T-cell (primary cell): ENCODE measurements at regions not wholly inside any gene's neighbourhood (a gene's known extent, or its start where the extent isn't known, plus 50 kb on each side); places are given as distances from the start of the nearest gene placed in this dataset.
A peak's percentile ranks its signal among the peaks of the same experiment; 100 is the strongest.

Experiments
- ATAC-seq, 4 experiments: fragments of 200-7000 bp in 3 of 4; fragments of 150-1000 bp in 1 of 4; cut with Tn5 transposase; replicated peaks in 1 of 4; 1 replicate in 3 of 4; 2 replicates in 1 of 4; pipeline ENCODE4 v1.10.0; 2021; ENCODE audit warnings: moderate library complexity in 3 of 4, mild to moderate bottlenecking in 2 of 4, moderate number of reproducible peaks in 1 of 4
- CTCF ChIA-PET, 2 donors: fragments of 300-600 bp; sonication (Branson Sonifier 250); formaldehyde crosslinking; loops; one replicate each; lab custom pipeline; 2022; ENCODE audit warnings: antibody characterized with exemption in 2 of 2; lab: Charles Lee
- POLR2A ChIA-PET, 2 donors: fragments of 300-600 bp; sonication (Branson Sonifier 250); formaldehyde crosslinking; loops; one replicate each; lab custom pipeline; 2022; ENCODE audit warnings: antibody characterized with exemption in 2 of 2; lab: Charles Lee
- DNase-seq, 35 experiments: peaks; one replicate each; pipeline versions ENCODE4 v3.0.0 to v3.0.0-alpha.2; 2013 to 2023
- H3K27ac ChIP-seq: one replicate; pipeline ENCODE4 v1.5.1; 2013; ENCODE audit warnings: low read length
- H3K27me3 ChIP-seq, 2 experiments: replicated peaks in 1 of 2; 1 replicate in 1 of 2; 2 replicates in 1 of 2; pipeline versions ENCODE4 v1.6.1 to v1.7.0; 2013; ENCODE audit warnings: low read length in 1 of 2, mixed read lengths in 1 of 2; ENCODE audit not compliant: control insufficient read depth in 2 of 2, insufficient read depth in 2 of 2; ENCODE audit errors: extremely low read depth in 1 of 2
- H3K36me3 ChIP-seq, 2 donors: 1 replicate in 1 of 2; 2 replicates in 1 of 2; pipeline versions ENCODE4 v1.6.1 to v1.7.0; 2013; ENCODE audit warnings: low read length in 1 of 2; ENCODE audit not compliant: control insufficient read depth in 2 of 2, insufficient read depth in 1 of 2; ENCODE audit errors: extremely low read depth in 1 of 2
- H3K4me1 ChIP-seq, 2 experiments: 1 replicate in 1 of 2; 2 replicates in 1 of 2; pipeline versions ENCODE4 v1.6.1 to v1.7.0; 2013; ENCODE audit warnings: low read length in 2 of 2, mixed read lengths in 1 of 2; ENCODE audit not compliant: insufficient read depth in 2 of 2, control insufficient read depth in 1 of 2; ENCODE audit errors: extremely low read depth in 1 of 2
- H3K4me3 ChIP-seq, 2 donors: 1 replicate in 1 of 2; 2 replicates in 1 of 2; pipeline versions ENCODE4 v1.5.1 to v1.7.0; 2013; ENCODE audit warnings: mild to moderate bottlenecking in 2 of 2, low read length in 1 of 2, moderate library complexity in 1 of 2; ENCODE audit not compliant: control insufficient read depth in 1 of 2; ENCODE audit errors: extremely low read depth in 1 of 2
- H3K9me3 ChIP-seq: 2 replicates; pipeline ENCODE4 v1.7.0; 2013
- H3K27ac Mint-ChIP-seq, 2 donors: one replicate each; pipeline ENCODE4 v1.8.0; 2020 to 2021; ENCODE audit warnings: mild to moderate bottlenecking in 2 of 2, mixed read lengths in 2 of 2
- H3K27me3 Mint-ChIP-seq, 2 donors: one replicate each; pipeline ENCODE4 v1.8.0; 2021 to 2022; ENCODE audit warnings: mixed read lengths in 2 of 2
- H3K36me3 Mint-ChIP-seq: one replicate; pipeline ENCODE4 v1.8.0; 2021; ENCODE audit warnings: mixed read lengths
- H3K4me1 Mint-ChIP-seq, 3 donors: one replicate each; pipeline ENCODE4 v1.8.0; 2020 to 2022; ENCODE audit warnings: mixed read lengths in 3 of 3, mild to moderate bottlenecking in 1 of 3
- H3K4me3 Mint-ChIP-seq, 3 donors: one replicate each; pipeline ENCODE4 v1.8.0; 2020 to 2022; ENCODE audit warnings: mild to moderate bottlenecking in 3 of 3, mixed read lengths in 3 of 3, moderate library complexity in 3 of 3
- H3K9me3 Mint-ChIP-seq, 3 donors: one replicate each; pipeline ENCODE4 v1.8.0; 2020 to 2022; ENCODE audit warnings: mixed read lengths in 3 of 3
- WGBS: methylation state at CpG from one replicate; pipeline ENCODE4 v1.1.5; 2013; ENCODE audit warnings: missing lambda C conversion rate; ENCODE audit not compliant: insufficient coverage; 5-methylcytosine and 5-hydroxymethylcytosine counted together

DNA sequence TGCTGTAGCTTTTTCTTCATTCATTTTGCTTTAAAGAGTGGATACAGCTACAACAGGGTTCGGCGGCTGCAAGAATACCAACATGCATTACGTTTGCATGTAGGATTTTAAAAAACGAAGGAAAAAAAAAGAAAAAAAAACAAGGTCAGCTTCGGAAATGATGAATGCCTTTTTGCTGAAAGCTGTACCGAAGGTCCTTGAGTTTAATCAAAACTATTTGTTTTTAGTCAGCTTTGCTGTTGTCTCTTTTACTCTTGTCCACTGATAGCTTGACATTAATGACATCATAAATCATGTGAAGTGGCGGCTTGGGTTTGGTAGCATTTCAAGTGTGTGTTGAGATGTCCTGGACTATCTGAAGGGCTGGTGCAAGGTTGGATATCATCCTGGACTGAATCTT, 779.1 kb downstream of the NR2F1-AS1 start:
- CTCF ChIA-PET = no interaction called here
- Mint-ChIP-seq H3K4me3 (no peak overlapping the region), H3K36me3 (no peaks in the 10 kb centered on the region), H3K4me1 (no peaks in the 10 kb centered on the region), H3K9me3 (peaks cover 0 to 2% (median 0%) of the 10 kb centered on the region in 3 donors), H3K27me3 (no peaks in the 10 kb centered on the region), H3K27ac (no peak overlapping the region)
- H3K4me1 ChIP-seq = no peaks in the 10 kb centered on the region
- ATAC-seq (no peak), DNase-seq (no peak)
- POLR2A ChIA-PET = no interaction called here
- H3K27me3 ChIP-seq = no peaks in the 10 kb centered on the region
- 53% methylated on average over 6 of the region's 7 CpGs for WGBS
- no peak overlapping the region for H3K27ac ChIP-seq
- no peak overlapping the region for H3K4me3 ChIP-seq
- H3K9me3 ChIP-seq = no peaks in the 10 kb centered on the region
- H3K36me3 ChIP-seq = no peaks in the 10 kb centered on the region

DNA sequence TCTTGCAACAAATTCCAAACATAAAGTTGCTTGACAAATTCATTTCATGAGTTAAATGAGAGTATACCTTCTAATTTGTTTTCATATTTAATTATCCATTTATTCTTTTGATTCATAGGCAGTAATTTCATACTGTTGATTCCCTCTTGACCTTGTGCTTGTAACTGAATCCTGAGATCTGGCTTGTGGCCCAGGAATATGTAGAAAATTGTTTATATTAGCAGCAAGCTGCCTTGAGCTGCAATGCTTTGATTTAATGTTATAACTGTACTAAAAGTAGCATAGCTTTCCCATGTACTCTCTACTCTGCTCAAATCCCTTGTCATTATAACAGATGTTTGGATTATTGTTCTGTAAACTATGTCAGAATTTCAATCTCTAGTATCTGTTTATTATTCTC, 780.7 kb downstream of the NR2F1-AS1 start:
- CTCF ChIA-PET = no interaction called here
- Mint-ChIP-seq H3K4me3 (no peak overlapping the region), H3K27me3 (no peaks in the 10 kb centered on the region), H3K4me1 (no peaks in the 10 kb centered on the region), H3K36me3 (no peaks in the 10 kb centered on the region), H3K27ac (no peak overlapping the region), H3K9me3 (peaks cover 0 to 10% (median 10%) of the 10 kb centered on the region in 3 donors)
- H3K9me3 ChIP-seq = no peaks in the 10 kb centered on the region
- POLR2A ChIA-PET = no interaction called here
- no peak for ATAC-seq
- no peaks in the 10 kb centered on the region for H3K27me3 ChIP-seq
- no peak overlapping the region for H3K4me3 ChIP-seq
- H3K27ac ChIP-seq = no peak overlapping the region
- no peaks in the 10 kb centered on the region for H3K36me3 ChIP-seq
- no peak for DNase-seq
- H3K4me1 ChIP-seq = no peaks in the 10 kb centered on the region

DNA sequence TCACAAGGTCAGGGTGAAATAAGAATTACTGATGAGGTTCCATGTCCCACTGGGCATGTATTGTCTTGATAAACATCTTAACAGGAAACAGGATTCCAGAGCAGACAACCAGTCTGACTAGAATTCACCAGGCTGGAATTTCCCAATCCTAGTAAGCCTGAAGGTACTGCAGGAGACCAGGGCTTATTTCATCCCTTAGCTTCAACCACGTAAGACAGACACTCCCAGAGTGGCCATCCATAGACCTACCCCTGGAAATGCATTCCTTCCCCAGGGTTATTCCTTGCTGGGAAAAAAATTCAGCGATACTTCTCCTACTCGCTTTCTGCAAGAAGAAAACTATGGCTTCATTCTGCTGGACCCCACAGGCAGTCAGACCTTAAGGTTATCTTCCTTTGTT, 785.4 kb downstream of the NR2F1-AS1 start:
- Mint-ChIP-seq H3K27ac (no peak overlapping the region), H3K4me1 (no peaks in the 10 kb centered on the region), H3K36me3 (no peaks in the 10 kb centered on the region), H3K4me3 (no peak overlapping the region), H3K9me3 (peaks cover 14 to 20% (median 18%) of the 10 kb centered on the region in 3 donors), H3K27me3 (no peaks in the 10 kb centered on the region)
- H3K9me3 ChIP-seq = no peaks in the 10 kb centered on the region
- peak overlapping the region in 1 of 2 donors; percentile 15 for H3K4me3 ChIP-seq
- H3K27ac ChIP-seq = no peak overlapping the region
- no peaks in the 10 kb centered on the region for H3K36me3 ChIP-seq
- ATAC-seq = no peak
- no peaks in the 10 kb centered on the region for H3K27me3 ChIP-seq
- no peaks in the 10 kb centered on the region for H3K4me1 ChIP-seq
- 68% methylated on average over 3 of the region's 3 CpGs for WGBS
- no peak for DNase-seq
- ChIA-PET POLR2A (no interaction called here), CTCF (no interaction called here)

DNA sequence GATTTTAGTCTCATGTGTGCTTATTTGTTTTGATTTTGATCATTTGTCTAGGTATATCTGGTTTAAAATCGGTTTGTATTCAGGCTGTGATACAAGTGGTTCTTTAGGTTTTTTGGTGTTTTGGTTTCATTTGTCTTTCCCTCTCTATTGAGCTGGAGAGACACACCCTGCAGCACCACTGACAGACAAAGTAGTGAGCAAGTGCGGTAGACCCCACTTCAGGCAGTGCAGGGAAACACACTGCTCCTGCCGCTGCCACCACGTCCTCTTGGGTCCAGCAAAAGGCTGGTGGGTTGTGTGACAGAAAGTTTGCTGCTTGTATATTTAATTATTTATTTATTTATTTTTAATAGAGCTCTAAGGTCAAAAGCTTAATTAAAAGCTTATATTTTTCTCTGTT, 801.0 kb downstream of the NR2F1-AS1 start:
- H3K36me3 Mint-ChIP-seq = no peaks in the 10 kb centered on the region
- Histone ChIP-seq H3K36me3 (no peaks in the 10 kb centered on the region), H3K27ac (no peak overlapping the region), H3K4me3 (no peak overlapping the region), H3K27me3 (no peaks in the 10 kb centered on the region), H3K4me1 (no peaks in the 10 kb centered on the region), H3K9me3 (no peaks in the 10 kb centered on the region)
- no peak for ATAC-seq
- H3K9me3 Mint-ChIP-seq = peaks cover 2 to 18% (median 4%) of the 10 kb centered on the region in 3 donors
- WGBS = 33% methylated on average over 1 of the region's 4 CpGs
- H3K4me1 Mint-ChIP-seq = no peaks in the 10 kb centered on the region
- no peak overlapping the region for H3K27ac Mint-ChIP-seq
- ChIA-PET POLR2A (no interaction called here), CTCF (no interaction called here)
- no peak overlapping the region for H3K4me3 Mint-ChIP-seq
- H3K27me3 Mint-ChIP-seq = no peaks in the 10 kb centered on the region
- no peak for DNase-seq

DNA sequence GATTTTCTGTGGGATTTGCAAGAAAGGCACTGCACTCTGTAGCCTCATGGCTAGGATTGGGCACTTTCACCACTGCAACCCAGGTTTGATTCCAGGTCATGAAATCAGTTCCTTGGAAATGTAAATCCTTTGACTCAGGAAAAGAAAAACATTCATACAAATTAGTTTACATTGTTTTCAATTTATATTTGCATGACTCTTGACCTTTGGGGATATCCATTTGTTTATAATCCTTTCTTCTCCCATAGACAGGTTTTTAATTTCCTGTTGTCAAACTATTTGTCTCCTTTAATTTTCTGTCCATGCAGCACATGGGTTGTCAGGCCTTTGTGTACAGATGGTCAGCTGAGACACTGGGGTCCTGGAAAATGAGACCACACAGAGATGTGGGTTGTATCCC, 801.5 kb downstream of the NR2F1-AS1 start:
- POLR2A ChIA-PET = no interaction called here
- no peaks in the 10 kb centered on the region for H3K4me1 Mint-ChIP-seq
- no peaks in the 10 kb centered on the region for H3K36me3 Mint-ChIP-seq
- no peak overlapping the region for H3K27ac ChIP-seq
- ATAC-seq (no peak), DNase-seq (no peak)
- no peak overlapping the region for H3K4me3 Mint-ChIP-seq
- H3K27me3 ChIP-seq = no peaks in the 10 kb centered on the region
- no peaks in the 10 kb centered on the region for H3K27me3 Mint-ChIP-seq
- no peaks in the 10 kb centered on the region for H3K36me3 ChIP-seq
- H3K4me1 ChIP-seq = no peaks in the 10 kb centered on the region
- no peaks in the 10 kb centered on the region for H3K9me3 ChIP-seq
- H3K9me3 Mint-ChIP-seq = peaks cover 0 to 19% (median 4%) of the 10 kb centered on the region in 3 donors
- H3K27ac Mint-ChIP-seq = no peak overlapping the region
- CTCF ChIA-PET = no interaction called here
- no peak overlapping the region for H3K4me3 ChIP-seq

DNA sequence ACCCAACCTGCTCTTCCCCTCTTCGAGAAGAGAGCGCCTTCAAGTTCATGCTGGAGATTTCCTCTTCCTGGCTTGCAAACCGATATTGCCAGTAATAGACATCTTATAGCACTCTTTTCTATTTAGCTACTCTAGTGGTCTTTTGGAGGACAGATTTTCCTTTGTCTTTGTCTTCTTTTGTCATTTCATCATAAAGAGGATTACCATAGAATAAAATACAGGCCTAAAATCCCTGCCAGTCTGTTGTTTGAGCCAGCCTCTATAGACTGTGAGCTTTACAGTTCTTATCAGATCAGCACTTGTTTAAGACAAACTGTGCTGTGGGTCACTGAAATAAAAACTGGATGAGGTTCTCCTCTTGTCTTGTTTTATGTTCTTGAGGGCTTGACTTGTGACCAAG, 802.8 kb downstream of the NR2F1-AS1 start:
- POLR2A ChIA-PET = no interaction called here
- Histone ChIP-seq H3K27ac (no peak overlapping the region), H3K4me1 (no peaks in the 10 kb centered on the region), H3K27me3 (no peaks in the 10 kb centered on the region), H3K9me3 (no peaks in the 10 kb centered on the region), H3K4me3 (no peak overlapping the region), H3K36me3 (no peaks in the 10 kb centered on the region)
- Mint-ChIP-seq H3K27ac (no peak overlapping the region), H3K4me3 (no peak overlapping the region), H3K36me3 (no peaks in the 10 kb centered on the region), H3K4me1 (no peaks in the 10 kb centered on the region), H3K27me3 (no peaks in the 10 kb centered on the region), H3K9me3 (peaks cover 0 to 19% (median 4%) of the 10 kb centered on the region in 3 donors)
- no peak for DNase-seq
- no CpG with 5 or more reads among the region's 3 CpGs for WGBS
- CTCF ChIA-PET = no interaction called here
- ATAC-seq = no peak

DNA sequence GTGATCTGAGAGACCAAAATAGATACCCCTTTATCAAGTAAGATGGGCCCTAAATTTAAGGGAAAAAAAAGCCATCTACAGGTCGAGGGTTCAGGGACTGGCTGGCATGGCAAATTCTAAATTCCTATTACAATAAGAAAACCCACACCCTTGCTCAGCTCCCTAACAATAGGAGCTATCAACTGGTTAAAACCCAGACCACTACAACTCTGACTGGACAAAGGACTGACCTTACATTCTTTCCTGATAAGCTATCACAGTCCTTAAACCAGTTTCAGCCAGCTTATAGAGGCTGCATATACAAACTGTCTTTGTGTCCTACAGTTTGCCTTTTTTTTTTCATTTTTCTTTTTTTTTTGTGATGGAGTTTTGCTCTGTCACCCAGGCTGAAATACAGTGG, 803.6 kb downstream of the NR2F1-AS1 start:
- ATAC-seq (no peak), DNase-seq (no peak)
- no peak overlapping the region for H3K27ac ChIP-seq
- H3K9me3 ChIP-seq = no peaks in the 10 kb centered on the region
- H3K4me1 ChIP-seq = no peaks in the 10 kb centered on the region
- no CpG with 5 or more reads among the region's 1 CpG for WGBS
- H3K36me3 Mint-ChIP-seq = no peaks in the 10 kb centered on the region
- no peak overlapping the region for H3K4me3 ChIP-seq
- no peaks in the 10 kb centered on the region for H3K27me3 ChIP-seq
- H3K4me3 Mint-ChIP-seq = no peak overlapping the region
- POLR2A ChIA-PET = no interaction called here
- H3K27me3 Mint-ChIP-seq = no peaks in the 10 kb centered on the region
- no peaks in the 10 kb centered on the region for H3K4me1 Mint-ChIP-seq
- H3K27ac Mint-ChIP-seq = no peak overlapping the region
- H3K36me3 ChIP-seq = no peaks in the 10 kb centered on the region
- H3K9me3 Mint-ChIP-seq = peaks cover 0 to 19% (median 4%) of the 10 kb centered on the region in 3 donors
- CTCF ChIA-PET = interaction anchor here in 1 of 2 donors (0.6 kb wide), 1 partner anchor 234 kb away, joined by 3 read pairs; no protein-coding TSS in a partner anchor
